HepG2 (cell line): ENCODE measurements at regions not wholly inside any gene's neighbourhood (a gene's known extent, or its start where the extent isn't known, plus 50 kb on each side); places are given as distances from the start of the nearest gene placed in this dataset.

Experiments
- BRCA1 ChIP-seq: sonication (generic); formaldehyde crosslinking; IDR thresholded peaks from 2 replicates; pipeline ENCODE4 v1.4.0; 2020; ENCODE audit warnings: missing genetic modification reagents
- ELF1 ChIP-seq: sonication (generic); formaldehyde crosslinking; IDR thresholded peaks from 2 replicates; pipeline ENCODE4 v1.4.0; 2020; ENCODE audit warnings: missing genetic modification reagents
- HOXD1 ChIP-seq: sonication (generic); formaldehyde crosslinking; IDR thresholded peaks from 2 replicates; pipeline ENCODE4 v1.5.0; 2020; ENCODE audit warnings: missing genetic modification reagents
- MXI1 ChIP-seq: IDR thresholded peaks from 3 replicates; pipeline ENCODE4 v1.6.1; 2012; ENCODE audit warnings: low read depth, low read length, inconsistent platforms, borderline replicate concordance
- SCMH1 ChIP-seq: sonication (generic); formaldehyde crosslinking; IDR thresholded peaks from 2 replicates; pipeline ENCODE4 v1.9.0; 2021; ENCODE audit warnings: missing genetic modification reagents, mild to moderate bottlenecking, borderline replicate concordance
- SYNCRIP ChIP-seq: fragments of 200-400 bp; formaldehyde crosslinking; IDR thresholded peaks from 2 replicates; pipeline ENCODE4 v1.6.1; 2018; ENCODE audit warnings: mild to moderate bottlenecking, low read depth, low read length; ENCODE audit not compliant: insufficient read depth
- YEATS4 ChIP-seq: sonication (generic); formaldehyde crosslinking; IDR thresholded peaks from 2 replicates; pipeline ENCODE4 v1.4.0; 2020; ENCODE audit warnings: missing genetic modification reagents, borderline replicate concordance
- ZBTB39 ChIP-seq: sonication (generic); formaldehyde crosslinking; IDR thresholded peaks from 2 replicates; pipeline ENCODE4 v1.5.0; 2020; ENCODE audit warnings: missing genetic modification reagents
- ZNF235 ChIP-seq: sonication (generic); formaldehyde crosslinking; IDR thresholded peaks from 2 replicates; pipeline ENCODE4 v1.8.1; 2023; ENCODE audit warnings: mild to moderate bottlenecking, missing genetic modification reagents, borderline replicate concordance
- ZNF333 ChIP-seq: sonication (generic); formaldehyde crosslinking; IDR thresholded peaks from 2 replicates; pipeline ENCODE4 v1.4.0; 2020; ENCODE audit warnings: mild to moderate bottlenecking, missing genetic modification reagents, borderline replicate concordance
- ZNF407 ChIP-seq: sonication (generic); formaldehyde crosslinking; IDR thresholded peaks from one replicate; pipeline ENCODE4 v1.5.1; 2020; ENCODE audit warnings: mild to moderate bottlenecking, missing genetic modification reagents; ENCODE audit errors: not compliant biosample characterization
- ZNF574 ChIP-seq: sonication (generic); formaldehyde crosslinking; IDR thresholded peaks from 2 replicates; pipeline ENCODE4 v1.4.0; 2020; ENCODE audit warnings: missing genetic modification reagents

GRCh38 chr16:86338403-86339115, 171.8 kb upstream of the FOXF1 start (continued):
- TF ChIP-seq ZNF407 (CRISPR knock-in tag) (no peak), BRCA1 (CRISPR knock-in tag) (no peak), ZNF333 (CRISPR knock-in tag) (no peak), YEATS4 (CRISPR knock-in tag) (no peak), ZNF235 (CRISPR knock-in tag) (no peak), ZNF574 (CRISPR knock-in tag) (no peak), ELF1 (CRISPR knock-in tag) (no peak), SCMH1 (CRISPR knock-in tag) (no peak), ZBTB39 (CRISPR knock-in tag) (no peak), HOXD1 (CRISPR knock-in tag) (no peak), SYNCRIP (no peak), MXI1 (no peak)
